SU-DHL-6 (cell line): ENCODE measurements at regions not wholly inside any gene's neighbourhood (a gene's known extent, or its start where the extent isn't known, plus 50 kb on each side); places are given as distances from the start of the nearest gene placed in this dataset.

Source experiments
- CTCF ChIP-seq: fragments of 200-600 bp; sonication (generic); IDR thresholded peaks from one replicate; pipeline ENCODE4 v1.5.1; 2017; ENCODE audit warnings: antibody characterized with exemption, mild to moderate bottlenecking, low read length, moderate library complexity; ENCODE audit not compliant: insufficient read depth, poor library complexity, severe bottlenecking
- EZH2phosphoT487 ChIP-seq: fragments of 200-600 bp; sonication (generic), shearing (Covaris generic); conservative IDR thresholded peaks from 2 replicates; pipeline ENCODE4 v1.6.1; 2018; ENCODE audit warnings: mild to moderate bottlenecking, antibody characterized with exemption, low read length, moderate library complexity, mixed read lengths

- no peak for TF ChIP-seq EZH2phosphoT487
- no peak for TF ChIP-seq CTCF
These were observed 135.2 kb upstream of the AFF2 start for GRCh38 chrX:148365233-148365632.
